ENCODE measurements at regions not wholly inside any gene's neighbourhood (a gene's known extent, or its start where the extent isn't known, plus 50 kb on each side); places are given as distances from the start of the nearest gene placed in this dataset.
A peak's percentile ranks its signal among the peaks of the same experiment; 100 is the strongest.

GRCh38 chr3:23746441-23746840 is 59.3 kb upstream of the UBE2E1 start:
- Mint-ChIP-seq H3K27me3 (no peaks in the 10 kb centered on the region), H3K27ac (no peak overlapping the region), H3K36me3 (ENCODE audit: low read depth) (no peaks in the 10 kb centered on the region), H3K4me3 (no peak overlapping the region), H3K9me3 (no peaks in the 10 kb centered on the region), H3K4me1 (ENCODE audit: low read depth) (no peaks in the 10 kb centered on the region)
- H3K27me3 ChIP-seq (ENCODE audit: control insufficient read depth in 1 of 2, insufficient read depth in 2 of 2, low read length in 2 of 2): no peaks in the 10 kb centered on the region
- POLR2A ChIA-PET: no interaction called here
- H3K4me3 ChIP-seq (ENCODE audit: low read length): no peak overlapping the region
- DNase-seq (no peak), ATAC-seq (ENCODE audit: poor library complexity) (no peak)
- CTCF ChIA-PET: interaction anchor here (0.6 kb wide), 1 partner anchor 262 kb away, joined by 4 read pairs; no protein-coding TSS in a partner anchor
- no peak for TF ChIP-seq CTCF (IDR thresholded peaks at IDR 0.05)
- H3K27ac ChIP-seq (ENCODE audit: low read depth in 1 of 2, low read length in 2 of 2): no peak overlapping the region
- no peaks in the 10 kb centered on the region for H3K9me3 ChIP-seq (ENCODE audit: control insufficient read depth in 1 of 2, insufficient read depth in 1 of 2, low read length in 2 of 2)
- no peaks in the 10 kb centered on the region for H3K4me1 ChIP-seq (ENCODE audit: insufficient read depth, low read length)
- intact Hi-C loops (cut with DNase I, micrococcal nuclease): no loop called here
- no peaks in the 10 kb centered on the region for H3K36me3 ChIP-seq (ENCODE audit: insufficient read depth, low read length)

DNA sequence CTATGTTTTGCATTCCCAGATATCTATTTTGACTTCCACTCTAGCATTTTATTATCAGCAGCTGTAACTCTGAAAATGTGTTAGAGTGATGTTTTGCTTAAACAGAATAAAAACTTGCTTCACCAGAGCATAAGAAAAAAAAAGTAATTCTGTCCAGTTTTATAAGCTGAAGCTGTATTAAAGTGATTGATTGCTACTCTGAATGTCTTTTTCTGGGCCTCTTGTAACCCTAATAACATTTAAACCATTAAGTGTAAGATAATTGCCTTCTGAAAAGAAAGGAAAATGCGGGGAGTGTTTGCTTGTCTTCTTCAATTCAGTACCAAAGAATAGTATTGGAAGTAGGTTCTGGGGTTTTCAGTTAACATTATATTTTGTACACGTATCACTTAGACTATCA is 57.9 kb upstream of the UBE2E1 start:
- TF ChIP-seq CTCF (IDR thresholded peaks at IDR 0.05): no peak
- no peaks in the 10 kb centered on the region for H3K27me3 ChIP-seq (ENCODE audit: control insufficient read depth in 1 of 2, insufficient read depth in 2 of 2, low read length in 2 of 2)
- Mint-ChIP-seq H3K36me3 (ENCODE audit: low read depth) (no peaks in the 10 kb centered on the region), H3K4me1 (ENCODE audit: low read depth) (no peaks in the 10 kb centered on the region), H3K27ac (no peak overlapping the region), H3K4me3 (no peak overlapping the region), H3K9me3 (no peaks in the 10 kb centered on the region), H3K27me3 (no peaks in the 10 kb centered on the region)
- POLR2A ChIA-PET: no interaction called here
- no peaks in the 10 kb centered on the region for H3K4me1 ChIP-seq (ENCODE audit: insufficient read depth, low read length)
- H3K4me3 ChIP-seq (ENCODE audit: low read length): no peak overlapping the region
- CTCF ChIA-PET: no interaction called here
- intact Hi-C loops (cut with DNase I, micrococcal nuclease): no loop called here
- ATAC-seq (ENCODE audit: poor library complexity) (no peak), DNase-seq (no peak)
- H3K27ac ChIP-seq (ENCODE audit: low read depth in 1 of 2, low read length in 2 of 2): no peak overlapping the region
- no peaks in the 10 kb centered on the region for H3K36me3 ChIP-seq (ENCODE audit: insufficient read depth, low read length)
- no peaks in the 10 kb centered on the region for H3K9me3 ChIP-seq (ENCODE audit: control insufficient read depth in 1 of 2, insufficient read depth in 1 of 2, low read length in 2 of 2)

- H3K9me3 Mint-ChIP-seq: no peaks in the 10 kb centered on the region
- CTCF ChIA-PET: no interaction called here
- Histone ChIP-seq H3K27ac (ENCODE audit: low read depth in 1 of 2, low read length in 2 of 2) (no peak overlapping the region), H3K9me3 (ENCODE audit: control insufficient read depth in 1 of 2, insufficient read depth in 1 of 2, low read length in 2 of 2) (no peaks in the 10 kb centered on the region), H3K36me3 (ENCODE audit: insufficient read depth, low read length) (no peaks in the 10 kb centered on the region), H3K4me1 (ENCODE audit: insufficient read depth, low read length) (no peaks in the 10 kb centered on the region), H3K4me3 (ENCODE audit: low read length) (no peak overlapping the region), H3K27me3 (ENCODE audit: control insufficient read depth in 1 of 2, insufficient read depth in 2 of 2, low read length in 2 of 2) (no peaks in the 10 kb centered on the region)
- H3K4me1 Mint-ChIP-seq (ENCODE audit: low read depth): no peaks in the 10 kb centered on the region
- H3K4me3 Mint-ChIP-seq: no peak overlapping the region
- intact Hi-C loops (cut with DNase I, micrococcal nuclease): no loop called here
- H3K36me3 Mint-ChIP-seq (ENCODE audit: low read depth): no peaks in the 10 kb centered on the region
- DNase-seq (peak in 3 of 14 experiments; percentile 21 to 72 (median 65)), ATAC-seq (ENCODE audit: poor library complexity) (no peak)
- no peak for TF ChIP-seq CTCF (IDR thresholded peaks at IDR 0.05)
- no peaks in the 10 kb centered on the region for H3K27me3 Mint-ChIP-seq
- no peak overlapping the region for H3K27ac Mint-ChIP-seq
- POLR2A ChIA-PET: no interaction called here
These were observed 57.2 kb upstream of the UBE2E1 start for GRCh38 chr3:23748398-23749110.
